AG08396 (cell line): ENCODE measurements at regions not wholly inside any gene's neighbourhood (a gene's known extent, or its start where the extent isn't known, plus 50 kb on each side); places are given as distances from the start of the nearest gene placed in this dataset.

ENCODE experiments used
- DNase-seq: peaks from one replicate; pipeline ENCODE4 v3.0.0; 2012; ENCODE audit warnings: low spot score, mixed read lengths

GRCh38 chr7:36066343-36066664, 86.8 kb upstream of the EEPD1 start:
- no peak for DNase-seq

DNA sequence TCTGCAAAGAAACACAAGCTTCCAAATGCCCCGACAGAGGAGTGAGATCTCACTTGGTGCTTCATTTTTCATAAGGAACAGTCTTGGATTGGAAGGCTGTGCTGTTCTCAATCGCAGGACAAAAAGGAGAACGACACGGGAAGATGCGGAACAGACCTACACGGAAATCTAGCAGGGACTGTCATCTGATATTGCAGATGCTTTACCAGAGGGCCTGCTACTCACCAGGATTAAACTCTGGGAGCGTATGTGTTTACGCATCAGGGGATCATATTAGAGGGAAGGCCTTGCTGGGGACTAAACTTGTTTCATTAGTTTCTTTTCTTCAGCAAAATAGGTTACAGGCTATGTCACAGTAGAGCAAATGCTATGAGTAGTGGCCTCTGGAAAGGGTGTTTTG, 82.8 kb upstream of the EEPD1 start:
- DNase-seq: no peak

DNA sequence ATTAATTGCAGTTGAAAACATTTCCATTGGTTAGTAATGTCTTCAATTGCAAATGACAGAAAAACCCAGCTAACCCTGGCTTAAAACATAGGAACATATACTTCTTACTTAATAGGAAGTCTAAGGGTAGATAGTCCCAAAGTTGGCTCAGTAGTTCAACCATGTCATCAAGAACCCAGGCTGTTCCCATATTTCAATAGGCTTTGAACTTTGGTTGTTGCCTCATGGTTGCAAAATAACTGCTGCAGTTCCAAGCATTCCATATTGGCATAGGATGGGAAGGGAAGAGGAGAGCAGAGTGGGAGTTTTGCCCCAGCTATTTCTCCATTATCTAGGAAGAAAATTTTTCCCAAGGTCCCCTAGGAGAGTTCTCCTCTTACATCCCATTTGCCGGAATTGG, 81.4 kb upstream of the EEPD1 start:
- no peak for DNase-seq

- no peak for DNase-seq
Measured at GRCh38 chr7:36072620-36073019, 80.4 kb upstream of the EEPD1 start.

DNA sequence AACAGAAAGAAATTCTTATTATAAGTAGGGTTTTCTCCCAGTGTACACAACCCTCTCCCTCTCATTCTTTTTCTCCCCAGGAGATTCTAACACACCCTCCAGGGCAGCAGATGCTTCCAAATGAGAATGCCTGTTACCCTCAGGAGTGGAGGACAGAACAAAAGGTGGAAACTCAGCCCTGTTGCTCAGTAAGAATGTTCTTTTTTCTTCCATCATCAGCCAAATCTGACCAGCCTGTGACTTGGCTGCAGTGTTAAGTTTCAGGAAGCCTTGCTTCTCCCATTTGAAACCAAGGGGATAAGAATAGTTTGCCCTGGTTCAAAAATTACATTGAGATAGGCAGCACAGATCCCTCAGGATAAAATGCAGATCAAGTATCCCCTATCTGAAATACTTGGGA, 77.5 kb upstream of the EEPD1 start:
- no peak for DNase-seq

GRCh38 chr7:36076074-36076473, 77.0 kb upstream of the EEPD1 start:
- no peak for DNase-seq

DNA sequence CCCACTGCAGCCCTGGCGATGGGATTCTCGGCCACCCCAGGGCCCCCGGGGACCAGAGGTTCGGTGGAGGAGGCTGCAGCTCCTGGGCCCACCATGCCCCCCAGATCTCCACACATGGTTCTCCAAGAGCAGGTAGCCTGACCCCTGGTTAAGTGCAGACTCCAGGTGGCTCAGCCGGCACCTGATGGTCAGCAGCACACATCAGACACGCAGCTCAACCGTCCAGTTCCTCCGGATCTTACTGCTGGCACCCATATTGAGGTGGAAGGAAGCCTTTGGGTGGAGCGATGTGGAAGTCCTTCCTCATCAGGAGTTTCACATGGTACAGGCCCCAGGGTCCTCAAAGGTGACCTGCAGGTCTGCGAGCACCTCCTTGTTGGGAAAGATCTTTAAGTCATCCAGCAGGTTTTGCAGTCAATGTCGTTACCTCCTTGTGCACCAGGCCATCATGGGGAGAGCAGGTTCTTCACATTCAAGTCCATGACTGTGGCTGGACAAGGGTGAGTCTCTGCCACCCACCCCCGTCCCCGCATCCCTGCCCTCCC, 74.2 kb upstream of the EEPD1 start:
- DNase-seq: no peak

- DNase-seq: no peak
Measured at GRCh38 chr7:36079446-36080025, 73.5 kb upstream of the EEPD1 start.

DNA sequence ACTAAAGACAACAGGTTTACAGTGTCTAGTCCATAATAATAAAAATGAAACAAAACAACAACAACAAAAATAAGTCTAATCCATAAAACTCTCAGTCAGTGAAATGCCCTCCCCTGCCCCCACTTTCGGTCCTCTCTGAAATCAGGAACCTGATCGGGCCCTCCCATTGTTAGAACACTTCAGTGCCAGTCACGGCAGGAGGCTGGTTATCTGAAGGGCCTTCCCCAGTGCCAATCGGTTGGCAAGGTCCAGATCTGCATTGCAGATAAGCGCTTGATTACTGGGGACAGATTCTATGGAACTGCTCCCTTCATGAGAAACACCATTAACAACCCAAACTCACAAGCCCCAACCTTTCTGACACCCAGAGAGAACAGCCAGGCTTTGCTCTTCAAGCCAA, 72.2 kb upstream of the EEPD1 start:
- no peak for DNase-seq

DNA sequence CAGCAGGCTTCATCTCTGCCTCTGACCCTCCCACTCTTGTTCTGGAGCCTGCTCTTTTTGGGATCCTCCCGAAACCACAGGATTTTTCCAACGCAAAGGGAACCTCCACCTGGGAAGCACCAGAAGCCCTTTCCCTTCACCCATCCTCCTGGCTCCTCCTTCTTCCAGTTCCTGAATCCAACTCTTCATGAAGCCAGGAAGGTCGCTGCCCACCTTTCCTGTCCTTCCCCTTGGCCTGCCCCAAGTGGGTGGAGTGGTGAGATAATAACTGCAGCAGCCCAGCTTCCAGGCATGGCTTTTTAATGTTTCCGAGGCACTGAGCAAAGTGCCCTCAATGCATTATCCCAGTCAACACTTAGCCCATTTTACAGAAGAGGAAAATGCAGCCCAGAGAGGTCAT, 70.8 kb upstream of the EEPD1 start:
- no peak for DNase-seq

GRCh38 chr7:36082910-36083309, 70.1 kb upstream of the EEPD1 start:
- DNase-seq: no peak

- no peak for DNase-seq
Measured at GRCh38 chr7:36083626-36084380, 69.3 kb upstream of the EEPD1 start.

DNA sequence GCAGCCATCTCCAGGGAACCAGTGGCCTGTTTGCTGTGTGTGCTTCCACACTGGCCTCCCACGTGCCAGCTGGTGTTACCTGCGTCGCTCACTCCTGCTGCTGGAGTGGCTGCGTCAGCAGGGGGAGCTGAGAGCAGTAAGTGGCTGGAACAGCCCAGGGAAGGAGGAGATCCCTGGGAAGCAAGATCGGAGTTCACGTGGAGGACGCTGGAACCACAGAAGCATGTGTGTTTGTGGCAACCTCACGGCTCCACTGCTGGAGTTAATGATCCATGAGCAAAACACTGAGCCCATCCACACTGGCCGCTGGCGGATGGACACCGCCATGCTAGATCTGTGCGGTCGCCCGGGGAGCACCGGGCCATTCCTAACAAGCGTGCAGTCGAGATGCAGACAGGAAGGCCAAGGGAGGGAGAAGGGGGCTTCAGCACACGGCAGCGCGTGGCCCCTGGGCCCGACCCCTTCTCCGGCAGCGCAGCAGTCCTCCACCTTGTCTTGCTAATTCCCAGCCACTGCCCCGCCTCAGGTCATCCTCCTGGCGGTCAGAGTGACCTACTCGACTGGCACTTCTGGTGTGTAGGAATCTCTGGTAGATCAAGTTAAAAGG, 68.5 kb upstream of the EEPD1 start:
- no peak for DNase-seq

GRCh38 chr7:36085096-36085495, 68.0 kb upstream of the EEPD1 start:
- DNase-seq: no peak

DNA sequence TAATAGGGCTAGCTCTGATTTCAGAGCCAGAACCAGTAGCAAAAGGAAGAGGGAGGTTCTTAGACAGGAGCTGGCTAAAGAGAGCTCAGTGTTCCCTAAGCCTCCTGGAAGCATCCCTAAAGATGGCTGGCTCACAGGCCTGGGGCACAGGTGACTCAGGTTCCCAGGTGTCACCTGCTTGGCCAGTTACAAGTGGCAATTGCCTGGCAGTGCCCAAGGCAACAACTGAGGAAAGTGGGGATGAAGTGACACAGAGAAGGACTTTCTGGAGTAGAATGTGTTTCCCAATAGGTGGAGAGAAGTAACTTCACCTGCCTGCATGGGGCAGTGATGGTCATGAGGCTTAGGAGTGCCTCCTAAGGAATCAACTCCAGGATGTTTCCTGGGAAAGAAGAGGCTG, 66.5 kb upstream of the EEPD1 start:
- no peak for DNase-seq

GRCh38 chr7:36088553-36088952, 64.5 kb upstream of the EEPD1 start:
- no peak for DNase-seq

GRCh38 chr7:36088966-36089365, 64.1 kb upstream of the EEPD1 start:
- DNase-seq: no peak

GRCh38 chr7:36090976-36091873, 61.8 kb upstream of the EEPD1 start:
- no peak for DNase-seq

DNA sequence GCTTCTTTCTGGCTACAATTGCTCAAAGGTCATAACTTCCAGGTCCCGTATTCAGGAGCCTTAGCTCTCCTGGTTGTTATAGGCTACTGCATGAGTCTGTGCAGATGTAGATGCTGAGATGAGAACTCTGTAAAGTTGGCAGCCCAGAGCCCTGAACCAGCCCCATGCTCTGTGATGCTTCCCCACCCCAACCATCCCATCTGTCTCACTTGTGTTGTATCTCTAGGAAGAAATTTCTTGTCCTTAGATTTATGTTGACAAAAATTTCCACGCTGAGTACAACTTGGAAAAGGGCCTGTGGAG, 61.2 kb upstream of the EEPD1 start:
- no peak for DNase-seq

GRCh38 chr7:36092221-36092771, 60.8 kb upstream of the EEPD1 start:
- DNase-seq: no peak

DNA sequence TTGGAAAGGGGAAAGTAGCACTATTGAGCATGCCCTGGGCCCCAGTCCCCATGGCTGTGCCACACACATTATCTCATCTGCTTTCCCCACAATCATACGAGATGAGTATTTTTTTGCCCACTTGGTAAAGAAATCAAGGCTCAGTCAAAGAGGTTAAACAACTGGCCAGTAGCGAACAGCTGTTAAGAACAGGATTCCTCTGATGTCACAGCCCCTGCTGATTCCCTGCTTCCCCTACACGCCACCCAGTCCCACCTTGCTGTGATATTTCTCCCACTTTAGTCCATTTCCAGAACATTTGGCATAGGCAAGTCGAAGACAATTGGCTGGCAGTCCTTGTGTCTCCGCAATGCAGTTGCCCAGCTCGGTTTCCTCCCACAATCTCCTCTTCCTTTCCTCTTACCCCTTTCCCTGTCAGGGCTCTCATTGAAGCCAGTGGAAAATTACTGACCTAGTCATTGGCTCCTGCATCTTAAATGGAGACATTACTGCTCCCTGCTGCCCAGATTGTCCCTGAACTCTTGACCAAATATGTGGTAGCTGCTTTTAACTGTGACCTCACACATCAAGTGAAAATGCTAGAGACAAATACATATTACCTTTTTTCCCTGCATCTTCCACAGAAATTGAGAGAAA, 56.5 kb upstream of the EEPD1 start:
- DNase-seq: no peak

DNA sequence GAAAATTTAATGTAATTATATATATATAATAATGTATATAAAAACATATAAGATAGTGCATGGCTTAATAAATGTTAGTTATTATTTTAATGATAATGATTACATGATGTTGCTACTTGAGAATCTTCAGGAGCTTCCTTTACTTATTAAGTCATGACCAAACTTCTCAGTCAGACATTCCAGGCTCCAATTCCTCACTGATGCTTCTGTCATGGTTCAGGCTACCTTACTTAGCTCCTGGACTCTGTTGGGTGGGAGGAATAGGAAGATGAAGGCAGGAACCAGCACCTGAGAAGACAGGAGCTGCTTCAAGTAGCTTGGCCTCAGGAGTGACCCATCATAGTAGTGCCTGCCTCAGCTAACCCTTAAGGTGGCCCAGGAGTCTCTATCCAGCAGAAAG, 55.0 kb upstream of the EEPD1 start:
- no peak for DNase-seq
